ENCODE measurements at regions not wholly inside any gene's neighbourhood (a gene's known extent, or its start where the extent isn't known, plus 50 kb on each side); places are given as distances from the start of the nearest gene placed in this dataset.
A peak's percentile ranks its signal among the peaks of the same experiment; 100 is the strongest.
"Not testable (repeated sequence)": the region's sequence is repeated elsewhere in the genome, so short reads cannot be mapped to it uniquely, and the experiment has no call there.

DNA sequence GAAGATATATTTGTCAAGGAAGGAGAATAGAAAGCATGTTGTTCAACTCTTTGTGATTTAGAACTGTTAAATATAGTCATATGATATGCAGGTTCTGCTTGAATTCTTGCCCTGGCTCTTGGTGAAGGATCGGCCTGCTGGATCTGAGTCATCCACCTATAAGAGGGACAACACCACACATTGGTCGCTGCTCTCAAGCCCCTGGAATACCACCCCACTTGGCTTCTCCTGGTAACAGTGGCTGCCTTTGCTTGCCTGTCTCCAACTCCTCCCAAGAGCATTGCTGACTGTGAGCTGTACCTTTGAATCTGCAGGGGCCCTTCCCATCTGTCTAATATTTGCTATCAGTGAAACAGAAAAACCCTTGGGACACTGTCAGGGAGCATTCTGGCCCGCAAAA lies 78.9 kb upstream of the DGKG start:
- TF ChIP-seq POLR2AphosphoS5 (IDR thresholded peaks at IDR 0.05; ENCODE audit: low read depth, low read length) (no peak), SPI1 (IDR thresholded peaks at IDR 0.05; ENCODE audit: low read depth, low read length) (no peak), POLR2A (IDR thresholded peaks at IDR 0.05; ENCODE audit: low read depth, low read length) (no peak), TAF1 (IDR thresholded peaks at IDR 0.05; ENCODE audit: low read depth, low read length) (no peak), PAX5 (IDR thresholded peaks at IDR 0.05; ENCODE audit: insufficient read depth, low read length, severe bottlenecking) (no peak), POU2F2 (IDR thresholded peaks at IDR 0.05; ENCODE audit: low read depth, low read length) (no peak)
- FAIRE-seq (no peak), DNase-seq (ENCODE audit: insufficient read length, low spot score) (no peak)

GRCh38 chr3:186439725-186440124 lies 77.7 kb upstream of the DGKG start:
- TF ChIP-seq TAF1 (IDR thresholded peaks at IDR 0.05; ENCODE audit: low read depth, low read length) (no peak), PAX5 (IDR thresholded peaks at IDR 0.05; ENCODE audit: insufficient read depth, low read length, severe bottlenecking) (no peak), POLR2AphosphoS5 (IDR thresholded peaks at IDR 0.05; ENCODE audit: low read depth, low read length) (no peak), SPI1 (IDR thresholded peaks at IDR 0.05; ENCODE audit: low read depth, low read length) (no peak), POU2F2 (IDR thresholded peaks at IDR 0.05; ENCODE audit: low read depth, low read length) (no peak), POLR2A (IDR thresholded peaks at IDR 0.05; ENCODE audit: low read depth, low read length) (no peak)
- no peak for DNase-seq (ENCODE audit: insufficient read length, low spot score)
- no peak for FAIRE-seq

DNA sequence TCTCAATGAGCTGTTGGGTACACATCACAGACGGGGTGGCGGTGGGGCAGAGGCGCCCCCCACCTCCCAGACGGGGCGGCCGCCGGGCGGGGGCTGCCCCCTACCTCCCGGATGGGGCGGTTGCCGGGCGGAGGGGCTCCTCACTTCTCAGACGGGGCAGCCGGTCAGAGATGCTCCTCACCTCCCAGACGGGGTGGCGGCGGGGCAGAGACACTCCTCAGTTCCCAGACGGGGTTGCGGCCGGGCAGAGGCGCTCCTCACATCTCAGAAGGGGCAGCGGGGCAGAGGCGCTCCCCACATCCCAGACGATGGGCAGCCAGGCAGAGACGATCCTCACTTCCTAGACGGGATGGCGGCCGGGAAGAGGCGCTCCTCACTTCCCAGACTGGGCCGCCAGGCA lies 73.3 kb upstream of the DGKG start:
- not testable (repeated sequence) for DNase-seq (ENCODE audit: insufficient read length, low spot score); FAIRE-seq

DNA sequence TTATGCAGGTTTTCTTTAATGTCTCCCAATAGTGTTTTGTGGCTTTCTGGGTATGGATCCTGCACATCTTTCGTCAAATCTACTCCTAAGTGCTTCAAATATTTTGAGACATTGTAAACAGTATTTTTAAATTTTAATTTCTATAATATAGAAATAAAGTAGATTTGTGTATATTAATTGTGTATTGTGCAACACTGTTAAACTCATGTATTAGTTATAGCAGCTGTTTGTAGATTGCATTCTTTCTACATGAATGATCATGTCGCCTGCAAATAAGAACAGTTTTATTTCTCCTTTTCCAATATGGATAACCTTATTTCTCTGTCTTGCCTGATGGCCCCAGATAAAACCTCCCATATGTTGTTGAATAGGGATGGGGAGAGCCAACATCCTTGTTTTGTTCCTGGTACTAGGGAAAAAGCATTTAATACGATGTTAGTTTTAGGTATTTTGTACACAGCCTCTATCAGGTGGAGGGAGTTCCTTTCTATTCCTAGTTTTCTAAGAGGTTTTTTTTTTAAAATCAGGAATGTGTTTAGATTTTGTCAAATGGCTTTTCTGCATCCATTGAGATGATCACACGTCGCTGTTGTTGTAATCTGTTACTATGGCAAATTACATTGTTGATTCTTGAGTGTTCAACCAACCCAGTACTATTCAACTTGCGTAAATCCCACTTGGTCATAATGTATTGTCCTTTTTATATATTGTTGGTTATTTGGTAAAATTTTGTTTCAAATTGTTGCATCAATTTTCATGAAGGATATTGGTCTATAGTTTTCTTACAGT lies 71.1 kb upstream of the DGKG start:
- FAIRE-seq (no peak), DNase-seq (ENCODE audit: insufficient read length, low spot score) (no peak)
- TF ChIP-seq POLR2A (IDR thresholded peaks at IDR 0.05; ENCODE audit: low read depth, low read length), result no peak
- TF ChIP-seq POLR2AphosphoS5 (IDR thresholded peaks at IDR 0.05; ENCODE audit: low read depth, low read length), result no peak

- FAIRE-seq (no peak), DNase-seq (ENCODE audit: insufficient read length, low spot score) (no peak)
- no peak for TF ChIP-seq TAF1 (IDR thresholded peaks at IDR 0.05; ENCODE audit: low read depth, low read length)
- TF ChIP-seq POU2F2 (IDR thresholded peaks at IDR 0.05; ENCODE audit: low read depth, low read length), result no peak
- TF ChIP-seq SPI1 (IDR thresholded peaks at IDR 0.05; ENCODE audit: low read depth, low read length), result no peak
- no peak for TF ChIP-seq POLR2A (IDR thresholded peaks at IDR 0.05; ENCODE audit: low read depth, low read length)
- no peak for TF ChIP-seq POLR2AphosphoS5 (IDR thresholded peaks at IDR 0.05; ENCODE audit: low read depth, low read length)
- no peak for TF ChIP-seq PAX5 (IDR thresholded peaks at IDR 0.05; ENCODE audit: insufficient read depth, low read length, severe bottlenecking)
Observed at GRCh38 chr3:186432189-186432588, 70.2 kb upstream of the DGKG start.

DNA sequence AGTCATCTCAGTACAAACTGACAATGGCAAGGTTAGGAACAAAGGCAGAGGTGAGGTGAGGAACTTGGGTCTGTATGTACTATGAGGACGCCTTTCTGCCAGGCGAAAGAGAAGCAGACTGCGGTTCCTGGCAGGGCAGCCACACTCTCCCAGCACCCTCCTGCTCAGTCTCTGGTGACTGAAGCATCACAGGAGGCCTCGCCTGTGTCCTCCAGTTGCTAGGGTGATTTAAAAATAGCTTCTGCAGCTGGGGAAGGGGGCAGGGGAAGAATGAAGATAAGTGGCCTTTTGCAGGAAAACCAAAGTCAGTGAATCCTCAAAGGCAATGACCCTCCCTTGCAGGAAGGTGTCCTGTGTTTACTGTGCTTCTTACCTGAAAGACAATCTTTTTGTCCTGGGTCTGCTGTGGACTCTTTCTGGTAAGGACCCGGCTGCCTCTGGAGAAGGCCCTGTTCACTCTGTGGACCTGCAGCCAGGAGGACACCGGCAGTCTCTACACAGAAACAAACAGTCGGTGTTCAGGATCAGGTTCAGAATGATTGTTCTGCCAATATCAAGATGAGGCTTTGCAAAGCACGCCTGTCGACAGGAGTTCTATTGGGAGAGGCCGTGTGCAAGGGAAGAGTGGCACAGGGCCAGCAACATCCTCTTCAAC lies 65.7 kb upstream of the DGKG start:
- DNase-seq (ENCODE audit: insufficient read length, low spot score) (no peak), FAIRE-seq (no peak)
- no peak for TF ChIP-seq PAX5 (IDR thresholded peaks at IDR 0.05; ENCODE audit: insufficient read depth, low read length, severe bottlenecking)
- TF ChIP-seq TAF1 (IDR thresholded peaks at IDR 0.05; ENCODE audit: low read depth, low read length), result no peak
- TF ChIP-seq POLR2A (IDR thresholded peaks at IDR 0.05; ENCODE audit: low read depth, low read length), result no peak
- TF ChIP-seq SPI1 (IDR thresholded peaks at IDR 0.05; ENCODE audit: low read depth, low read length), result no peak
- TF ChIP-seq POLR2AphosphoS5 (IDR thresholded peaks at IDR 0.05; ENCODE audit: low read depth, low read length), result no peak
- no peak for TF ChIP-seq POU2F2 (IDR thresholded peaks at IDR 0.05; ENCODE audit: low read depth, low read length)

- DNase-seq (ENCODE audit: insufficient read length, low spot score) (no peak), FAIRE-seq (peak; percentile 26)
- no peak for TF ChIP-seq POLR2A (IDR thresholded peaks at IDR 0.05; ENCODE audit: low read depth, low read length)
- no peak for TF ChIP-seq TAF1 (IDR thresholded peaks at IDR 0.05; ENCODE audit: low read depth, low read length)
- no peak for TF ChIP-seq POLR2AphosphoS5 (IDR thresholded peaks at IDR 0.05; ENCODE audit: low read depth, low read length)
- no peak for TF ChIP-seq POU2F2 (IDR thresholded peaks at IDR 0.05; ENCODE audit: low read depth, low read length)
- no peak for TF ChIP-seq PAX5 (IDR thresholded peaks at IDR 0.05; ENCODE audit: insufficient read depth, low read length, severe bottlenecking)
- TF ChIP-seq SPI1 (IDR thresholded peaks at IDR 0.05; ENCODE audit: low read depth, low read length), result no peak
Observed at GRCh38 chr3:186425788-186426730, 64.0 kb upstream of the DGKG start.

- DNase-seq (ENCODE audit: insufficient read length, low spot score) (no peak), FAIRE-seq (no peak)
- no peak for TF ChIP-seq POLR2AphosphoS5 (IDR thresholded peaks at IDR 0.05; ENCODE audit: low read depth, low read length)
- no peak for TF ChIP-seq PAX5 (IDR thresholded peaks at IDR 0.05; ENCODE audit: insufficient read depth, low read length, severe bottlenecking)
- TF ChIP-seq SPI1 (IDR thresholded peaks at IDR 0.05; ENCODE audit: low read depth, low read length), result no peak
- TF ChIP-seq TAF1 (IDR thresholded peaks at IDR 0.05; ENCODE audit: low read depth, low read length), result no peak
- no peak for TF ChIP-seq POLR2A (IDR thresholded peaks at IDR 0.05; ENCODE audit: low read depth, low read length)
- TF ChIP-seq POU2F2 (IDR thresholded peaks at IDR 0.05; ENCODE audit: low read depth, low read length), result no peak
Observed at GRCh38 chr3:186421946-186422345, 59.9 kb upstream of the DGKG start.

GRCh38 chr3:186418671-186419145 lies 56.7 kb upstream of the DGKG start:
- no peak for DNase-seq (ENCODE audit: insufficient read length, low spot score)
- TF ChIP-seq PAX5 (IDR thresholded peaks at IDR 0.05; ENCODE audit: insufficient read depth, low read length, severe bottlenecking) (no peak), POLR2AphosphoS5 (IDR thresholded peaks at IDR 0.05; ENCODE audit: low read depth, low read length) (no peak), POLR2A (IDR thresholded peaks at IDR 0.05; ENCODE audit: low read depth, low read length) (no peak), TAF1 (IDR thresholded peaks at IDR 0.05; ENCODE audit: low read depth, low read length) (no peak)
- no peak for FAIRE-seq
